Stimulated activated CD4-positive, alpha-beta T cell treated with anti-CD3 and anti-CD28 coated beads, Interleukin-2, amount 100 ng/mL, for 48 hours (primary cell): ENCODE measurements at regions not wholly inside any gene's neighbourhood (a gene's known extent, or its start where the extent isn't known, plus 50 kb on each side); places are given as distances from the start of the nearest gene placed in this dataset.

Experiments used
- DNase-seq, 2 donors: peaks; one replicate each; pipeline ENCODE4 v3.0.0-alpha.2; 2020

GRCh38 chr20:7660165-7660564, 280.1 kb downstream of the HAO1 start:
- DNase-seq, result no peak

DNA sequence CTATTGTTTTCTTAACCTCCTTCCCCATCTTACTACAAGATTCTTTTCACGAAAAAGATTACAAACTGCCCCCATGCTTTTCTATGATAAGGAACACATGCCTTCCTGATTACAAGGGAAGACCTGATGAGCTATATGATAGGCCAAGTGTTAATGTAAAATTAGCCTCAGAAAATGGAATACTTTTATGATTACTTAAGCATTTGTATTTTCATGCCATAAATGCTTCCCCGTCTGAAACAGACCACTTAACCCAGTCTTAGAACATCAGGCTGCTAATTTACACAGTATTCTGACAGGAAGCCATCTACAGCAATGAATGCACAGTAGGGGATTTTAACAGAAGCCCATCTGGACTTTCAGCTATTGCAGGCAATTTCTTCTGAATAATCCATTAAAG, 274.9 kb downstream of the HAO1 start:
- no peak for DNase-seq

GRCh38 chr20:7667194-7667593, 273.1 kb downstream of the HAO1 start:
- no peak for DNase-seq

- DNase-seq, result no peak
Measured at GRCh38 chr20:7672571-7672970, 267.7 kb downstream of the HAO1 start.

- DNase-seq, result no peak
Measured at GRCh38 chr20:7673841-7674240, 266.4 kb downstream of the HAO1 start.

GRCh38 chr20:7682916-7683315, 257.3 kb downstream of the HAO1 start:
- no peak for DNase-seq

DNA sequence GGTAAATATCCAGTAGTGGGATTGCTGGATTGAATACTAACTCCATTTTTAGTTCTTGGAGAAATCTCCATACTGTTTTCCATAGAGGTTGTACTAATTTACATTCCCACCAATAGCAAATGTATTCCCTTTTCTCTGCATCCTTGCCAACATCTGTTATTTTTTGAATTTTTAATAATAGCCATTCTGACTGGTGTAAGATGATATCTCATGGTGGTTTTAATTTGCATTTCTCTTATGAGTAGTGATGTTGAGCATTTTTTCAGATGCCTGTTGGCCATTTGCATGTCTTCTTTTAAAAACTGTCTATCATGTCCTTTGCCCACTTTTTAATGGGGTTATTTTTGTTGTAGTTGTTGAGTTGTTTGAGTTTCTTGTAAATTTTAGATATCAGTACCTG, 253.2 kb downstream of the HAO1 start:
- DNase-seq, result no peak

DNA sequence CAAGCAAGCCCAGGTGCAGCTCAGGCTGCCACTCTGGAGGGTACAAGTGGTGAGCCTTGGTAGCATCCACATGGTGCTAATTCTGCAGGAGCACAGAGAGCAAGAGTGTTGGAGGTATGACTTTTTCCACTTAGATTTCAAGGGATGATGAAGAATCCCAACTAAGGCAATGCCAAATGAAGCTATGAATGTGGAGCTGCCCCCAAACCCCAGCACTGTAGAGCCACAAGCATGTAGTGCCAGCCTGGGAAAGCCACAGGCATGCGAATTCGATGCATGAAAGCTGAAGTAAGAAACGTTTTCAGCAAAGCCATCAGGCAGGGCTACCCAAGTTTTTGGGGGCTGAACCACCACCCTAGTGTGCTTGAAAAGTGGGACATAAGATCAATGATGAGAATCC, 251.1 kb downstream of the HAO1 start:
- no peak for DNase-seq

DNA sequence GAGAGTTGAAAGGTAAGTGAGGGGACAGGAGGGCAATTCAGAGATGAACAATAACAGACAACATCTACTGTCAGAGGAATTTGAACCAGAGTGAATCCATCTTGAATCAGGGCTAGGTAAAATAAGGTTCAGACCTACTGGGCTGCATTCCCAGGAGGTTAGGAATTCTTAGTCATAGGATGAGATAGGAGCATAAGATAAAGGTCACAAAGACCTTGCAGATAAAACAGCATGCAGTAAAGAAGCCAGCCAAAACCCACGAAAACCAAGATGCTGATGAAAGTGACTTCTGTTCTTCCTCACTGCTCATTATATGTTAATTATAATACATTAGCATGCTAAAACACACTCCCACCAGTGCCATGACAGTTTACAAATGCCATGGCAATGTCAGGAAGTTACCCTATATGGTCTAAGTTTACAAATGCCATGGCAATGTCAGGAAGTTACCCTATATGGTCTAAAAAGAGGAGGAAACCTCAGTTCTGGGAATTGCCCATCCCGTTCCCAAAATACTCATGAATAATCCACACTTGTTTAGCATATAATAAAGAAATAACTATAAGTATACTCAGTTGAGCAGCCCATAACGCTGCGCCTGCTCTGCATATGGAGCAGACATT, 248.5 kb downstream of the HAO1 start:
- DNase-seq, result no peak

DNA sequence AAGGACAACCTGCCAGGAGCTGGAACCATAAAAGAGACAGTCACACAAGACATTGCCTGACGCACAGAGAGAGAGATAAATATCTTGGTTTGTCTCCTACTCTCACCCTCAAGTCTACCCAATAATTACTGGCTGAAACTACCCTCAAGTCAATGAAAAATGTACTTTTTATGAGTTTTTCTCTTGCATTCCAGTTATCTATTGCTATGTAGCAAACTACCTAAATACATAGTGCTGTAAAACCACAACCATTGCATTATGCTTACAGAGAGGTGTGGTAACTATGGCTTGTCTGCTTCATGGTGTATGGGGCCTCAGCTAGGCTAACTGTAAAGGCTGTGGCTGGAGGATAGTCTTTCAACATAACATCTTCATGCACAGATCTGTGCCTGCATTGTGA, 247.8 kb downstream of the HAO1 start:
- DNase-seq, result no peak

DNA sequence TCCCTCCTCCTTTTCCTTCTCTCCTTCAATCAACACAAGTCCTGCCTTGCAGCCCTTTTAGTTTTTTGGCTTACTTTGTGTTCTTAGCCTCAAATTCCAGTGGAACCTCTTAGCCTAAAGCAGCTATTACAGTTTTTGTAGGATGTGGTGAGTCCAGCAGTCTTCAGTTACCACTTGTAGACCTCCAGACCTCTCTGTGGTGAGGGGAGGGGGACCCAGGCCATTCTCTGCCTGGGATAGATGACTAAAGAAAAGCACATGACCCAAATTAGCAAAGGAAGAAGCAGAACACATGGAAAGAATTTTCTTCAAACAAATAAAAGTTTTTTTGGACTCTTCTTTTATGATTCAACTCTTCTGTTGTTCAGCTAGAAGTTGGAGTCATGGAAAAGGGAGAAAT, 246.5 kb downstream of the HAO1 start:
- DNase-seq, result no peak

- no peak for DNase-seq
Measured at GRCh38 chr20:7695051-7695495, 245.2 kb downstream of the HAO1 start.

DNA sequence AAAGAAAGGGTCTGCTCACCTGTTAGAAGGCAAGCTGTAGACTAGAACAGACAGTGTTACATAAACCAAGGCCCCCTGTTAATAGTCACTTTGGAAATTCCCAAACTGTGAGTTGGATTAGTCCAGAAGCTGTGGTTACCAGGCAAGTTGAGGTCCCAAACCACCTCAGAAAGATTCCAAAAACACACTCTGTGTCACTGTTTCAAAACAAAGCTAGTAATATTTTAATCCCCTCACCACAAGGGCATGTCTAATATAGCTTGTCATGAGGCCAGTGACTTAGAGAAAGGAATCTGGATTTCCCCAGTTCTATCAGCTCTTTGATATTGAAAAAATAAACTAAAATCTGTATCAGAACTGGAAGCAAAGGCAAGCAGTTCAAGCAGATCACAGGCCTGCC, 244.6 kb downstream of the HAO1 start:
- no peak for DNase-seq

DNA sequence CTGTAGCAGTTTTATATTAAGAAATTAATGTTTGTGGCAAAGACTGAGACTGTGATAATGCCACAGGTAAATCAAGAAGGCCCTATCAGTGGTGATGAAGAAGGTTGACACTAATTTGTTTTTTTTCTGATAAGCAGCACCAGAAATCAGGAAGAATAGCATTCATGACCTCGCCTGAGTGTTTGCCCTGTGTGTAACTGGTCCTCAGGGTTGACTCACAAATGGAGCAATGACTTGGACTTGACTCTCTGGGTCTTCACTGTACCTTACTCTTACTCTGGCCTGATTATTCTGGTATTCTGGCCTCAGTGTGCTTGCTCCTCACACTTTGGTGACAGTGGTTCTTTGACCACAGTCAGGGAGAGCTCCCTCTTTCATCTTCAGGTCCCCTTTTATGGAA, 243.9 kb downstream of the HAO1 start:
- no peak for DNase-seq

DNA sequence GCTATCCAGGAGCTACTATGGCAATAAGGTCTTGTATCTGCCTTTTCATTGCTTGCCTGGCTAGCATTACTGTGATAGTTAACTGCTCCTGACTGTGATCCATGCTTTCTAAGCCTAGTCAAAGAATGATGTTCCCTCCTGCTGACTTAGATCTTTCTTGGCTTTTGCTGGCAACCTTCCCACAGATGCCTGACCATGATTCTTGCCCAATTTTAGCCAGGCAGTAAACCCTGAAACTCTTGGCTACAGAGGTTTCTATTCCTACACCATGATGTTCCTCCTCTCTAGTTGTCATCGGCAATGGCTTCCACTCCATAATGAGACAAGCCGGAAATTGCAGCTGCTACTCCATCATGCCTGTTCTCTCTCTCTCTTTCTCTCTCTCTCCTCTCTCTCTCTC, 238.1 kb downstream of the HAO1 start:
- no peak for DNase-seq

- no peak for DNase-seq
Measured at GRCh38 chr20:7703551-7703961, 236.7 kb downstream of the HAO1 start.

DNA sequence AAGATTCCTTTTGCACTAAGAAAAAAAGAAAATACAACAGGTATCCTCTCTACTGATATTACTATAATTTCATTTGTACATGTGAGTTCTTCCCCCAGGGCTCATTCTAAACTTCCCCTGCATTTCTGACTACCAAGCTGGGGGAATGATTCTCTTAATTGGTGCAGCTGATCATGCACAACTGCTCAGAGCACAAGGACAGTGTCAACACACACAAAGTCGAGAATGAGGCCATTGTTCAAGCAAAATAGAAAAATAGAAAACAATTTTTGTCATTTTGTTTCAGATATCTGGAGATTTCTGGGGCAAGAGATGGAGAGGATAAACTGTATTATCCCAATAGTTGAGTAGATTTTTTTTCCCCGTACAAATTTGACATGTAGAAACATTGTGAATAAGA, 236.3 kb downstream of the HAO1 start:
- no peak for DNase-seq

DNA sequence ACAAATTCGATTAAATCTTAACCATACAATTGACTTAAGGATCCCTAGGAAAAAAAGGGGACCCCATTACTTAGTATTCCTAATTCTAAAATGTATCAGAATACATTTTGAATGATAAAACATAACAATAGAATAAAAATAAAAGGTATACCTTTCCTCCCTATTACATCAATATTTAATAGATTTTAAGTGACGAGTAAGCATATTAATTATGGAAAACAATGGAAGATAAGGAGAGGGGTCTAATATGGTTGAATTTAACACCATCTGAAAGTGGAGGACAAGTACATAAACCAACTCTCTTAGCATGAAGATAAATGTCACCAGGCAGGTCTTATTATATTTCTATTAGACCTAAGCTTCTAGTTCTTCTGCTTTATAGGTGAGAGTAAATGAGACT, 232.1 kb downstream of the HAO1 start:
- no peak for DNase-seq

DNA sequence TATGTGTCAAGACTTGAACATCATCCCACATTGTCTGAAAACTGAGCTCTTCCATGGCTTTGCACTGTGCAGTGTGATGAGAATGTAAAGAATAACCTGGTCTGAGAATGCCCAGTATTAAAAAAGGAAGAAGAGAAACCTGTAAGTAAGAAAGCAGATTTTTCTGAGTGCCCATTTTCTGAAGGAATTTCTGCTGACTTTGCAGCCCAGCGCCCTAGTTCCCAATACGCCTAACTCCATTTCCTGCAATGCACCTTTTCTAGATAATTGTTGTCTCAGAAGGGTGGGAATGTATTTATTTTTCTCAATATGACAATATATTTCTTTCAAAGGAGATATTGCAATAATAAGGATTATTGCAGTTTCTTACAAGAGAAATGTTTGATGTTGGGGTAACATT, 231.5 kb downstream of the HAO1 start:
- DNase-seq, result no peak

DNA sequence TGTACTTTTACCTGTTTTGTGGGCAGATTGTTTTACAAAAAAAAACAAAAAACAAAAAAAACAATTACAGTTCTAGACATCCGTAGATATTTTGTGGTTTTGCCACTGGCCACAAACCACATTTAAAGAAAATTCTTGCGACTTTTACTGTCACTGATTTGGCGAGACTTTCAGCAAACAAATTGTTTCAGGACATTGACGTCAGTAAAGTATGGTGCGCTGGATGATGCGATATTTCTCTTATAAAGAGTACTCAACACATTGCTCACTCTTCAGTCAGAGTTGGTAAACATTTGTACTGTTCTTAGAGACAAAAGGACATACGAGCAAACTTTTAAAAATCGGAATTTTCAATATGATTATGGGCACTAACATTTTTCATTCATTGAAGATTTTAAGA, 229.8 kb downstream of the HAO1 start:
- DNase-seq, result no peak

GRCh38 chr20:7712661-7713060, 227.6 kb downstream of the HAO1 start:
- no peak for DNase-seq

- DNase-seq, result no peak
Measured at GRCh38 chr20:7714549-7714948, 225.7 kb downstream of the HAO1 start.

DNA sequence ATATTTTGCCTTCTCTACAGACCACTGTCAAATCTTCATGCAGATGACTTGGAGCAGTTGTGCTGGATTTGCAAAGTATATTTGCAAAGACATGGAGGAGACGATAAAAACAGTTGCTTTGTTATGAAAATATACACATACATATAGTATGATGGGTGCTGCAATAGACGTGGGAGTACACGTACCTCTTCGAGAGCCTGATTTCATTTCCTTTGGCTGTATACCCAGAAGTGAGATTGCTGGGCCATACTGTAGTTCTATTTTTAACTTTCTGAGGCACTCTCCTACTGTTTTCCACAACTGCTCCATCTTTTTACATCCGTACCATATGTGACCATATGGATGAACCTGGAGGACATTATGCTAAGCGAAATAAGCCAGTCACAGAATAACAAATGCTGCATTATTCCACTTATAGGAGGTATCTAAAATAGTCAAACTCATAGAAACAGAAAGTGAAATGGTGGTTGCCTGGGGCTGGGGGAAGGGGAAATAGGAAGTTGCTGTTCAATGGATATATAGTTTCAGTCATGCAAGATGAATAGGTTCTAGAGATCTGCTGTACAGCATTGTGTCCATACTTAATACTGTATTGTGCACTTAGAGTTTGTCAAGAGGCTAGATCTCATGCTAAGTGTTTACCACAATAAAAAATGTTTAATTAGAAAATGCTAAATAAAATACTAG, 223.8 kb downstream of the HAO1 start:
- DNase-seq, result no peak

GRCh38 chr20:7722564-7722963, 217.7 kb downstream of the HAO1 start:
- DNase-seq, result no peak

DNA sequence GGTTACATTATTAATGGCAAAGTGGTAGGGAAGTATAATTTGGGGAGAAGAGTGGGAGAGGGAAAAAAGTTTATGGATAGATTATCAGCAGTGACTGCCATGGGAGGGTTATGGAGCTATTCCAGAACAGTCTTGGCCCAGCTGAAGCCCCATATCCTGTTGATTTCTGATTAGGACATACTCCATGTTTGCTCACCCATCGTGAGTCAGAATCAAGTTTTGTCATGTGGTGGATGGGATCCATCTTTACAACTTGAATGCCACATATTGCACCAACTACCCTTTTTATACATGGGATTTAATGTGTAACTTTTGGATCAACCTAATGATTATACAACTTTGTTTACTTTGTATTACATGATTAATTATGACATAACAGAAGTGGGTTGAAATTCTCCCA, 217.0 kb downstream of the HAO1 start:
- DNase-seq, result no peak
